Endodermal cell (in vitro differentiated cells): ENCODE measurements at regions not wholly inside any gene's neighbourhood (a gene's known extent, or its start where the extent isn't known, plus 50 kb on each side); places are given as distances from the start of the nearest gene placed in this dataset.
"Not testable (repeated sequence)": the region's sequence is repeated elsewhere in the genome, so short reads cannot be mapped to it uniquely, and the experiment has no call there.

Experiments used
- DNase-seq: peaks from one replicate; pipeline ENCODE4 v3.0.0-alpha.2; 2017
- H3K27ac ChIP-seq: 2 replicates; pipeline ENCODE4 v1.5.1; 2013; ENCODE audit warnings: mild to moderate bottlenecking, low read depth, low read length, moderate library complexity
- H3K27me3 ChIP-seq: 2 replicates; pipeline ENCODE4 v1.6.1; 2013; ENCODE audit warnings: mild to moderate bottlenecking, low read length, moderate library complexity; ENCODE audit not compliant: insufficient read depth, control insufficient read depth, poor library complexity, severe bottlenecking
- H3K36me3 ChIP-seq: 2 replicates; pipeline ENCODE4 v1.7.0; 2013; ENCODE audit warnings: mild to moderate bottlenecking, low read length, moderate library complexity; ENCODE audit not compliant: control insufficient read depth, insufficient read depth
- H3K4me1 ChIP-seq: one replicate; pipeline ENCODE4 v1.7.0; 2013; ENCODE audit warnings: low read length; ENCODE audit not compliant: control insufficient read depth, insufficient read depth
- H3K4me3 ChIP-seq: 2 replicates; pipeline ENCODE4 v1.5.1; 2013; ENCODE audit warnings: mild to moderate bottlenecking, low read length, moderate library complexity
- H3K9ac ChIP-seq: 2 replicates; pipeline ENCODE4 v1.6.1; 2013; ENCODE audit warnings: mild to moderate bottlenecking, low read length, moderate library complexity; ENCODE audit not compliant: poor library complexity, severe bottlenecking; ENCODE audit errors: extremely low read depth
- H3K9me3 ChIP-seq: 2 replicates; pipeline ENCODE4 v1.6.1; 2013; ENCODE audit warnings: mild to moderate bottlenecking, low read length, moderate library complexity; ENCODE audit not compliant: control insufficient read depth
- H3K27ac Mint-ChIP-seq: 2 replicates; pipeline ENCODE4 v1.8.0; 2020; ENCODE audit warnings: mixed read lengths
- H3K27me3 Mint-ChIP-seq: 2 replicates; pipeline ENCODE4 v1.8.0; 2021; ENCODE audit warnings: mild to moderate bottlenecking, mixed read lengths; ENCODE audit not compliant: insufficient read depth
- H3K36me3 Mint-ChIP-seq: 2 replicates; pipeline ENCODE4 v1.8.0; 2020; ENCODE audit warnings: low read depth, mixed read lengths
- H3K4me1 Mint-ChIP-seq: 2 replicates; pipeline ENCODE4 v1.8.0; 2020; ENCODE audit warnings: mixed read lengths
- H3K4me3 Mint-ChIP-seq: 2 replicates; pipeline ENCODE4 v1.8.0; 2020; ENCODE audit warnings: mild to moderate bottlenecking, moderate library complexity, mixed read lengths
- H3K9me3 Mint-ChIP-seq: 2 replicates; pipeline ENCODE4 v1.8.0; 2020; ENCODE audit warnings: mild to moderate bottlenecking, mixed read lengths
- CTCF ChIP-seq: fragments of 200-600 bp; sonication (generic); conservative IDR thresholded peaks from 2 replicates; pipeline ENCODE4 v1.5.0; 2021; ENCODE audit warnings: antibody characterized with exemption, mild to moderate bottlenecking
- WGBS, 2 experiments: methylation state at CpG; one replicate each; pipeline versions ENCODE4 v1.1.5 to v1.1.7; 2013; ENCODE audit warnings: missing lambda C conversion rate in 2 of 2, mixed read lengths in 1 of 2; ENCODE audit not compliant: insufficient coverage in 1 of 2, insufficient read length in 1 of 2; 5-methylcytosine and 5-hydroxymethylcytosine counted together

- H3K27me3 ChIP-seq: no peaks in the 10 kb centered on the region
- DNase-seq: no peak
- TF ChIP-seq CTCF: no peak
- no peak overlapping the region for H3K27ac ChIP-seq
- no peaks in the 10 kb centered on the region for H3K27me3 Mint-ChIP-seq
- H3K9ac ChIP-seq: no peak overlapping the region
- no peaks in the 10 kb centered on the region for H3K36me3 Mint-ChIP-seq
- H3K4me1 Mint-ChIP-seq: peaks cover 5% of the 10 kb centered on the region
- no peaks in the 10 kb centered on the region for H3K9me3 ChIP-seq
- H3K27ac Mint-ChIP-seq: no peak overlapping the region
- H3K4me1 ChIP-seq: no peaks in the 10 kb centered on the region
- H3K4me3 ChIP-seq: no peak overlapping the region
- no peak overlapping the region for H3K4me3 Mint-ChIP-seq
- H3K9me3 Mint-ChIP-seq: no peaks in the 10 kb centered on the region
- 86 to 100% methylated on average over 3 to 5 of the region's 5 CpGs for WGBS, 2 experiments
- H3K36me3 ChIP-seq: no peaks in the 10 kb centered on the region
Measured at GRCh38 chr10:125409756-125410155, 249.4 kb upstream of the CTBP2 start.

- no peak overlapping the region for H3K9ac ChIP-seq
- H3K36me3 Mint-ChIP-seq: no peaks in the 10 kb centered on the region
- no peak for DNase-seq
Measured at GRCh38 chr10:125407557-125407956, 247.2 kb upstream of the CTBP2 start.

GRCh38 chr10:125407000-125407502, 246.7 kb upstream of the CTBP2 start:
- H3K27me3 ChIP-seq: no peaks in the 10 kb centered on the region
- 84 to 88% methylated on average over 3 of the region's 3 CpGs for WGBS, 2 experiments
- no peaks in the 10 kb centered on the region for H3K36me3 Mint-ChIP-seq
- no peak overlapping the region for H3K4me3 Mint-ChIP-seq
- H3K9ac ChIP-seq: no peak overlapping the region
- no peaks in the 10 kb centered on the region for H3K27me3 Mint-ChIP-seq
- no peaks in the 10 kb centered on the region for H3K36me3 ChIP-seq
- H3K4me1 ChIP-seq: no peaks in the 10 kb centered on the region
- peaks cover 5% of the 10 kb centered on the region for H3K4me1 Mint-ChIP-seq
- no peak for TF ChIP-seq CTCF
- H3K27ac ChIP-seq: no peak overlapping the region
- H3K9me3 Mint-ChIP-seq: no peaks in the 10 kb centered on the region
- no peak overlapping the region for H3K27ac Mint-ChIP-seq
- no peak overlapping the region for H3K4me3 ChIP-seq
- H3K9me3 ChIP-seq: no peaks in the 10 kb centered on the region
- DNase-seq: no peak

More at GRCh38 chr10:125407557-125407956, 247.2 kb upstream of the CTBP2 start:
- Mint-ChIP-seq H3K9me3 (no peaks in the 10 kb centered on the region), H3K27ac (no peak overlapping the region), H3K4me3 (no peak overlapping the region), H3K4me1 (peaks cover 5% of the 10 kb centered on the region), H3K27me3 (no peaks in the 10 kb centered on the region)
- Histone ChIP-seq H3K4me3 (no peak overlapping the region), H3K36me3 (no peaks in the 10 kb centered on the region), H3K27me3 (no peaks in the 10 kb centered on the region), H3K27ac (no peak overlapping the region), H3K4me1 (no peaks in the 10 kb centered on the region), H3K9me3 (no peaks in the 10 kb centered on the region)
- no peak for TF ChIP-seq CTCF
- WGBS, 2 experiments: 96% methylated on average over 1 of the region's 1 CpG; no CpG with 5 or more reads in 1 of the 2 experiments

GRCh38 chr10:125404902-125405301, 244.5 kb upstream of the CTBP2 start:
- not testable (repeated sequence) for H3K36me3 ChIP-seq, H3K27ac Mint-ChIP-seq, H3K4me3 ChIP-seq, H3K36me3 Mint-ChIP-seq, DNase-seq, H3K9me3 ChIP-seq, H3K9ac ChIP-seq, H3K4me3 Mint-ChIP-seq, H3K4me1 Mint-ChIP-seq, H3K27me3 ChIP-seq, H3K27me3 Mint-ChIP-seq, H3K27ac ChIP-seq, H3K4me1 ChIP-seq, H3K9me3 Mint-ChIP-seq
